Common myeloid progenitor, CD34-positive (primary cell): ENCODE measurements at regions not wholly inside any gene's neighbourhood (a gene's known extent, or its start where the extent isn't known, plus 50 kb on each side); places are given as distances from the start of the nearest gene placed in this dataset.

ENCODE experiments used
- CTCF ChIA-PET: fragments of 350-600 bp; sonication (Branson Sonifier 250); formaldehyde crosslinking; loops from one replicate; lab custom pipeline; 2021; ENCODE audit warnings: antibody characterized with exemption; lab: Charles Lee
- POLR2A ChIA-PET: fragments of 350-600 bp; sonication (Branson Sonifier 250); formaldehyde crosslinking; loops from one replicate; lab custom pipeline; 2021; ENCODE audit warnings: antibody characterized with exemption; lab: Charles Lee
- DNase-seq, 3 donors: peaks; one replicate each; pipeline versions ENCODE4 v3.0.0 to v3.0.0-alpha.2; 2013
- H3K27ac ChIP-seq, 2 experiments: 1 replicate in 1 of 2; 2 replicates in 1 of 2; pipeline ENCODE4 v1.7.0; 2013; ENCODE audit warnings: inconsistent platforms in 2 of 2, low read length in 2 of 2, mild to moderate bottlenecking in 2 of 2, low read depth in 1 of 2, moderate library complexity in 1 of 2; ENCODE audit not compliant: severe bottlenecking in 2 of 2, insufficient read depth in 1 of 2, poor library complexity in 1 of 2
- H3K27me3 ChIP-seq, 5 experiments: replicated peaks in 2 of 5; 1 replicate in 3 of 5; 2 replicates in 2 of 5; pipeline versions ENCODE4 v1.6.1 to v1.7.0; 2013; ENCODE audit warnings: low read length in 4 of 5, mild to moderate bottlenecking in 2 of 5, moderate library complexity in 2 of 5, inconsistent platforms in 1 of 5; ENCODE audit not compliant: insufficient read depth in 5 of 5, control insufficient read depth in 4 of 5
- H3K36me3 ChIP-seq, 4 experiments: 1 replicate in 2 of 4; 2 replicates in 2 of 4; pipeline versions ENCODE4 v1.6.1 to v1.7.0; 2013; ENCODE audit warnings: low read length in 3 of 4, control low read depth in 1 of 4, mild to moderate bottlenecking in 1 of 4; ENCODE audit not compliant: control insufficient read depth in 4 of 4, insufficient read depth in 4 of 4
- H3K4me1 ChIP-seq, 4 experiments: 1 replicate in 3 of 4; 2 replicates in 1 of 4; pipeline versions ENCODE4 v1.6.1 to v1.7.1; 2013; ENCODE audit warnings: low read length in 3 of 4, mild to moderate bottlenecking in 3 of 4, control low read depth in 1 of 4, inconsistent platforms in 1 of 4, moderate library complexity in 1 of 4; ENCODE audit not compliant: control insufficient read depth in 4 of 4, insufficient read depth in 4 of 4; ENCODE audit errors: control extremely low read depth in 1 of 4
- H3K4me3 ChIP-seq, 7 experiments: 1 replicate in 4 of 7; 2 replicates in 3 of 7; pipeline versions ENCODE4 v1.5.1 to v1.7.0; 2013; ENCODE audit warnings: mild to moderate bottlenecking in 7 of 7, low read length in 6 of 7, moderate library complexity in 6 of 7, inconsistent platforms in 2 of 7, low read depth in 2 of 7, control low read depth in 1 of 7; ENCODE audit not compliant: insufficient read depth in 4 of 7, control insufficient read depth in 1 of 7; ENCODE audit errors: extremely low read depth in 1 of 7
- H3K9me3 ChIP-seq, 5 experiments: 1 replicate in 4 of 5; 2 replicates in 1 of 5; pipeline versions ENCODE4 v1.6.1 to v1.7.1; 2013; ENCODE audit warnings: low read length in 4 of 5, mild to moderate bottlenecking in 2 of 5, inconsistent platforms in 1 of 5, low read depth in 1 of 5, moderate library complexity in 1 of 5; ENCODE audit not compliant: control insufficient read depth in 4 of 5, insufficient read depth in 2 of 5; ENCODE audit errors: control extremely low read depth in 1 of 5
- WGBS: methylation state at CpG from one replicate; pipeline ENCODE4 v1.1.5; 2013; ENCODE audit not compliant: insufficient coverage; 5-methylcytosine and 5-hydroxymethylcytosine counted together

- H3K4me1 ChIP-seq = no peaks in the 10 kb centered on the region
- no peak for DNase-seq
- no peaks in the 10 kb centered on the region for H3K9me3 ChIP-seq
- H3K36me3 ChIP-seq = no peaks in the 10 kb centered on the region
- peaks cover 0 to 23% (median 5%) of the 10 kb centered on the region in 5 experiments for H3K27me3 ChIP-seq
- POLR2A ChIA-PET = no interaction called here
- H3K4me3 ChIP-seq = no peak overlapping the region
- 50% methylated on average over 4 of the region's 4 CpGs for WGBS
- H3K27ac ChIP-seq = no peak overlapping the region
- CTCF ChIA-PET = no interaction called here
Measured at GRCh38 chr1:218217040-218217439, 68.1 kb upstream of the RRP15 start.

DNA sequence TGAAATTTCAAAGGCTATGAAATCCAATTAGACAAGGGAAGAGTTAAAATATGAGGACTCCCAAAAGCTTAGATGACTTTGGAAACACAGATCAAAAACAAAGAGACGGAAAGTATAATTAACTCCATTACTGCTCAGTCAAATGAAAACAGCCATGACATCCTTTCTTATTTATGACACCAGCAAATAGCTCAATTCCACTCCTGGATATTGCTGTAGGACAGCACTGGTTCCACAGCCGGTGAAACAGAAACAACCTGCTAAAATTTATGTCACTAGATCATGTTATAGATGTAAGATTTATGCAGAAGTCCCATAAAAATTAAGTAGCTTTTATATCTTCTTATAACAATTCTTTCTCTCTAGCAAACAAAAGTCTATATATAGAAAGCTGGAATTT is 65.6 kb upstream of the RRP15 start:
- CTCF ChIA-PET = no interaction called here

GRCh38 chr1:218224101-218224500 is 61.0 kb upstream of the RRP15 start:
- H3K9me3 ChIP-seq = no peaks in the 10 kb centered on the region
- H3K4me3 ChIP-seq = no peak overlapping the region
- 100% methylated on average over 1 of the region's 1 CpG for WGBS
- no peaks in the 10 kb centered on the region for H3K4me1 ChIP-seq
- ChIA-PET CTCF (no interaction called here), POLR2A (no interaction called here)
- no peak overlapping the region for H3K27ac ChIP-seq
- no peaks in the 10 kb centered on the region for H3K36me3 ChIP-seq
- DNase-seq = no peak
- H3K27me3 ChIP-seq = peaks cover 0 to 9% (median 3%) of the 10 kb centered on the region in 5 experiments

More for the DNA sequence above, 65.6 kb upstream of the RRP15 start:
- H3K9me3 ChIP-seq = no peaks in the 10 kb centered on the region
- no peaks in the 10 kb centered on the region for H3K36me3 ChIP-seq
- H3K27me3 ChIP-seq = peaks cover 0 to 20% (median 5%) of the 10 kb centered on the region in 5 experiments
- WGBS = 71% methylated on average over 1 of the region's 2 CpGs
- H3K4me3 ChIP-seq = no peak overlapping the region
- no peaks in the 10 kb centered on the region for H3K4me1 ChIP-seq
- POLR2A ChIA-PET = no interaction called here
- no peak overlapping the region for H3K27ac ChIP-seq
- no peak for DNase-seq

DNA sequence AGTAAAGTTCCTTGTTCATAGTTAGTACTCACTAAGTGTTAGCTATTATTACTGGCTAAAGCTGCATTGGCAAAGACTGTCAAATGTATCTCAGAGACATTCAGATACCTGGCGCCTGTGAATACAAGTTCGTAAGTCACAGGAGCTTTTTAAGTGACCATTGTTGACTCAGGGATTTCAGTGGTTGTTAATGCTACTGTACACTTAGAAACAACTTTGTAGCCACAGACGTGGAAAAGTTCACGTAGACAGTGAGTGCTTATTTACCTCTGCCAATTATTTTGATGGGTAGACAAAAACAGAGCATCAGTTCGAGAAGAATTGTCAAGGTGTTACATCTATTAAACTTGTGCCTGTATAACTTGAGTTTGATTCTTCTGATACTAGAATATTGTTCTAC is 59.1 kb upstream of the RRP15 start:
- no peak for DNase-seq
- H3K4me1 ChIP-seq = no peaks in the 10 kb centered on the region
- H3K4me3 ChIP-seq = no peak overlapping the region
- no peaks in the 10 kb centered on the region for H3K36me3 ChIP-seq
- H3K9me3 ChIP-seq = no peaks in the 10 kb centered on the region
- POLR2A ChIA-PET = no interaction called here
- peaks cover 0 to 3% (median 2%) of the 10 kb centered on the region in 5 experiments for H3K27me3 ChIP-seq
- WGBS = 95% methylated on average over 5 of the region's 5 CpGs
- CTCF ChIA-PET = no interaction called here
- H3K27ac ChIP-seq = no peak overlapping the region
